ENCODE measurements at regions not wholly inside any gene's neighbourhood (a gene's known extent, or its start where the extent isn't known, plus 50 kb on each side); places are given as distances from the start of the nearest gene placed in this dataset.

DNA sequence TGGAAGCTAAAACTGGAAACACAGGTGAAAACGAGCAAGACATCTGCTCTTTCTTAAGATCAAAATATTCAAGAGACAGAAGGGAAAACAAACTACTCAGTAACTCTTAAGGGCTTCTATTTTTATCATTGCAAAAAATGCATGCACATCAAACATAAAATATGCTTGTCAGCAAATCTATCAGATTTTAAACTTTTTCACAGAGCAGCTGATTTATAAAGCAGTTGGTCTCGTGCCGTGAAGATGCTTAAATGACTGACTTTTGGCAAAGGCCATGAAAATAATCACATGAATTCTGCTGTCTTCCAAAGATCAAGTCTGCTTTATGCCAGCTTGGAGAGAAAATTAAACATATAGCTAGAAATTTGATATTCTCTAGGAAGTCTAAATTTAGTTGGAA is 482.1 kb upstream of the HS3ST1 start:
- TF ChIP-seq, protein P1, sequence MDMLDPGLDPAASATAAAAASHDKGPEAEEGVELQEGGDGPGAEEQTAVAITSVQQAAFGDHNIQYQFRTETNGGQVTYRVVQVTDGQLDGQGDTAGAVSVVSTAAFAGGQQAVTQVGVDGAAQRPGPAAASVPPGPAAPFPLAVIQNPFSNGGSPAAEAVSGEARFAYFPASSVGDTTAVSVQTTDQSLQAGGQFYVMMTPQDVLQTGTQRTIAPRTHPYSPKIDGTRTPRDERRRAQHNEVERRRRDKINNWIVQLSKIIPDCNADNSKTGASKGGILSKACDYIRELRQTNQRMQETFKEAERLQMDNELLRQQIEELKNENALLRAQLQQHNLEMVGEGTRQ (IDR thresholded peaks at IDR 0.05; ENCODE audit: low read depth, low read length): no peak
- TF ChIP-seq, protein P2, sequence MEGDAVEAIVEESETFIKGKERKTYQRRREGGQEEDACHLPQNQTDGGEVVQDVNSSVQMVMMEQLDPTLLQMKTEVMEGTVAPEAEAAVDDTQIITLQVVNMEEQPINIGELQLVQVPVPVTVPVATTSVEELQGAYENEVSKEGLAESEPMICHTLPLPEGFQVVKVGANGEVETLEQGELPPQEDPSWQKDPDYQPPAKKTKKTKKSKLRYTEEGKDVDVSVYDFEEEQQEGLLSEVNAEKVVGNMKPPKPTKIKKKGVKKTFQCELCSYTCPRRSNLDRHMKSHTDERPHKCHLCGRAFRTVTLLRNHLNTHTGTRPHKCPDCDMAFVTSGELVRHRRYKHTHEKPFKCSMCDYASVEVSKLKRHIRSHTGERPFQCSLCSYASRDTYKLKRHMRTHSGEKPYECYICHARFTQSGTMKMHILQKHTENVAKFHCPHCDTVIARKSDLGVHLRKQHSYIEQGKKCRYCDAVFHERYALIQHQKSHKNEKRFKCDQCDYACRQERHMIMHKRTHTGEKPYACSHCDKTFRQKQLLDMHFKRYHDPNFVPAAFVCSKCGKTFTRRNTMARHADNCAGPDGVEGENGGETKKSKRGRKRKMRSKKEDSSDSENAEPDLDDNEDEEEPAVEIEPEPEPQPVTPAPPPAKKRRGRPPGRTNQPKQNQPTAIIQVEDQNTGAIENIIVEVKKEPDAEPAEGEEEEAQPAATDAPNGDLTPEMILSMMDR (conservative IDR thresholded peaks at IDR 0.05; ENCODE audit: low read depth, low read length): no peak
- TF ChIP-seq POLR2A (IDR thresholded peaks at IDR 0.05; ENCODE audit: low read depth, low read length) (no peak), RAD21 (IDR thresholded peaks at IDR 0.05; ENCODE audit: low read length) (no peak), FOS (IDR thresholded peaks at IDR 0.05; ENCODE audit: low read depth, low read length) (no peak), CEBPB (IDR thresholded peaks at IDR 0.05; ENCODE audit: low read depth, low read length) (no peak), RCOR1 (IDR thresholded peaks at IDR 0.05; ENCODE audit: insufficient replicate concordance, low read length) (no peak), NFE2L2 (IDR thresholded peaks at IDR 0.05; ENCODE audit: low read depth, low read length) (no peak), RFX5 (IDR thresholded peaks at IDR 0.05; ENCODE audit: low read depth, low read length) (no peak)
